ENCODE measurements at regions not wholly inside any gene's neighbourhood (a gene's known extent, or its start where the extent isn't known, plus 50 kb on each side); places are given as distances from the start of the nearest gene placed in this dataset.

- Histone ChIP-seq H3K27me3 (ENCODE audit: control insufficient read depth, insufficient read depth, low read length) (peaks cover 2% of the 10 kb centered on the region), H3K36me3 (ENCODE audit: insufficient read depth, low read length) (no peaks in the 10 kb centered on the region), H3K4me2 (ENCODE audit: low read length) (no peak overlapping the region), H3K9me3 (replicated peaks; ENCODE audit: low read length) (no peaks in the 10 kb centered on the region), H3K9ac (ENCODE audit: low read depth, low read length) (no peak overlapping the region), H3K4me3 (ENCODE audit: low read length) (no peak overlapping the region), H3K4me1 (ENCODE audit: control insufficient read depth, insufficient read depth, low read length) (no peaks in the 10 kb centered on the region)
Measured at GRCh38 chr5:168186289-168187074, 105.0 kb upstream of the WWC1 start.

GRCh38 chr5:168187614-168188013 is 103.8 kb upstream of the WWC1 start:
- no peaks in the 10 kb centered on the region for H3K36me3 ChIP-seq (ENCODE audit: insufficient read depth, low read length)
- H3K4me3 ChIP-seq (ENCODE audit: low read length), result no peak overlapping the region
- H3K9me3 ChIP-seq (replicated peaks; ENCODE audit: low read length), result no peaks in the 10 kb centered on the region
- no peaks in the 10 kb centered on the region for H3K4me1 ChIP-seq (ENCODE audit: control insufficient read depth, insufficient read depth, low read length)
- no peak overlapping the region for H3K9ac ChIP-seq (ENCODE audit: low read depth, low read length)
- no peak overlapping the region for H3K4me2 ChIP-seq (ENCODE audit: low read length)
- peaks cover 2% of the 10 kb centered on the region for H3K27me3 ChIP-seq (ENCODE audit: control insufficient read depth, insufficient read depth, low read length)

GRCh38 chr5:168188182-168188581 is 103.3 kb upstream of the WWC1 start:
- Histone ChIP-seq H3K27me3 (ENCODE audit: control insufficient read depth, insufficient read depth, low read length) (peaks cover 2% of the 10 kb centered on the region), H3K4me3 (ENCODE audit: low read length) (no peak overlapping the region), H3K9me3 (replicated peaks; ENCODE audit: low read length) (no peaks in the 10 kb centered on the region), H3K4me2 (ENCODE audit: low read length) (no peak overlapping the region), H3K9ac (ENCODE audit: low read depth, low read length) (no peak overlapping the region), H3K4me1 (ENCODE audit: control insufficient read depth, insufficient read depth, low read length) (no peaks in the 10 kb centered on the region), H3K36me3 (ENCODE audit: insufficient read depth, low read length) (no peaks in the 10 kb centered on the region)

GRCh38 chr5:168192120-168192519 is 99.3 kb upstream of the WWC1 start:
- no peaks in the 10 kb centered on the region for H3K4me1 ChIP-seq (ENCODE audit: control insufficient read depth, insufficient read depth, low read length)
- H3K36me3 ChIP-seq (ENCODE audit: insufficient read depth, low read length), result no peaks in the 10 kb centered on the region
- no peaks in the 10 kb centered on the region for H3K9me3 ChIP-seq (replicated peaks; ENCODE audit: low read length)
- no peak overlapping the region for H3K4me2 ChIP-seq (ENCODE audit: low read length)
- H3K4me3 ChIP-seq (ENCODE audit: low read length), result no peak overlapping the region
- H3K9ac ChIP-seq (ENCODE audit: low read depth, low read length), result no peak overlapping the region
- no peaks in the 10 kb centered on the region for H3K27me3 ChIP-seq (ENCODE audit: control insufficient read depth, insufficient read depth, low read length)

GRCh38 chr5:168193493-168194250 is 97.8 kb upstream of the WWC1 start:
- H3K4me3 ChIP-seq (ENCODE audit: low read length), result no peak overlapping the region
- no peaks in the 10 kb centered on the region for H3K36me3 ChIP-seq (ENCODE audit: insufficient read depth, low read length)
- H3K4me1 ChIP-seq (ENCODE audit: control insufficient read depth, insufficient read depth, low read length), result no peaks in the 10 kb centered on the region

GRCh38 chr5:168195110-168195509 is 96.3 kb upstream of the WWC1 start:
- Histone ChIP-seq H3K4me1 (ENCODE audit: control insufficient read depth, insufficient read depth, low read length) (no peaks in the 10 kb centered on the region), H3K27me3 (ENCODE audit: control insufficient read depth, insufficient read depth, low read length) (no peaks in the 10 kb centered on the region), H3K4me2 (ENCODE audit: low read length) (no peak overlapping the region), H3K4me3 (ENCODE audit: low read length) (no peak overlapping the region), H3K36me3 (ENCODE audit: insufficient read depth, low read length) (no peaks in the 10 kb centered on the region), H3K9me3 (replicated peaks; ENCODE audit: low read length) (no peaks in the 10 kb centered on the region), H3K9ac (ENCODE audit: low read depth, low read length) (no peak overlapping the region)

More at GRCh38 chr5:168193493-168194250, 97.8 kb upstream of the WWC1 start:
- H3K4me2 ChIP-seq (ENCODE audit: low read length), result no peak overlapping the region
- H3K9ac ChIP-seq (ENCODE audit: low read depth, low read length), result no peak overlapping the region
- H3K27me3 ChIP-seq (ENCODE audit: control insufficient read depth, insufficient read depth, low read length), result no peaks in the 10 kb centered on the region
- H3K9me3 ChIP-seq (replicated peaks; ENCODE audit: low read length), result no peaks in the 10 kb centered on the region

- no peaks in the 10 kb centered on the region for H3K36me3 ChIP-seq (ENCODE audit: insufficient read depth, low read length)
- no peak overlapping the region for H3K4me2 ChIP-seq (ENCODE audit: low read length)
- no peak overlapping the region for H3K4me3 ChIP-seq (ENCODE audit: low read length)
- no peaks in the 10 kb centered on the region for H3K4me1 ChIP-seq (ENCODE audit: control insufficient read depth, insufficient read depth, low read length)
- no peak overlapping the region for H3K9ac ChIP-seq (ENCODE audit: low read depth, low read length)
- no peaks in the 10 kb centered on the region for H3K9me3 ChIP-seq (replicated peaks; ENCODE audit: low read length)
- H3K27me3 ChIP-seq (ENCODE audit: control insufficient read depth, insufficient read depth, low read length), result no peaks in the 10 kb centered on the region
Measured at GRCh38 chr5:168198359-168198758, 93.1 kb upstream of the WWC1 start.

GRCh38 chr5:168202996-168203395 is 88.4 kb upstream of the WWC1 start:
- Histone ChIP-seq H3K36me3 (ENCODE audit: insufficient read depth, low read length) (no peaks in the 10 kb centered on the region), H3K4me1 (ENCODE audit: control insufficient read depth, insufficient read depth, low read length) (no peaks in the 10 kb centered on the region), H3K9me3 (replicated peaks; ENCODE audit: low read length) (no peaks in the 10 kb centered on the region), H3K27me3 (ENCODE audit: control insufficient read depth, insufficient read depth, low read length) (no peaks in the 10 kb centered on the region), H3K4me2 (ENCODE audit: low read length) (no peak overlapping the region), H3K9ac (ENCODE audit: low read depth, low read length) (no peak overlapping the region), H3K4me3 (ENCODE audit: low read length) (no peak overlapping the region)

GRCh38 chr5:168204165-168204564 is 87.3 kb upstream of the WWC1 start:
- Histone ChIP-seq H3K9me3 (replicated peaks; ENCODE audit: low read length) (no peaks in the 10 kb centered on the region), H3K4me1 (ENCODE audit: control insufficient read depth, insufficient read depth, low read length) (no peaks in the 10 kb centered on the region), H3K36me3 (ENCODE audit: insufficient read depth, low read length) (no peaks in the 10 kb centered on the region), H3K4me2 (ENCODE audit: low read length) (no peak overlapping the region), H3K9ac (ENCODE audit: low read depth, low read length) (no peak overlapping the region), H3K27me3 (ENCODE audit: control insufficient read depth, insufficient read depth, low read length) (no peaks in the 10 kb centered on the region), H3K4me3 (ENCODE audit: low read length) (no peak overlapping the region)

- H3K36me3 ChIP-seq (ENCODE audit: insufficient read depth, low read length), result no peaks in the 10 kb centered on the region
- H3K4me2 ChIP-seq (ENCODE audit: low read length), result no peak overlapping the region
- no peak overlapping the region for H3K9ac ChIP-seq (ENCODE audit: low read depth, low read length)
- H3K27me3 ChIP-seq (ENCODE audit: control insufficient read depth, insufficient read depth, low read length), result no peaks in the 10 kb centered on the region
- H3K9me3 ChIP-seq (replicated peaks; ENCODE audit: low read length), result no peaks in the 10 kb centered on the region
- H3K4me3 ChIP-seq (ENCODE audit: low read length), result no peak overlapping the region
- no peaks in the 10 kb centered on the region for H3K4me1 ChIP-seq (ENCODE audit: control insufficient read depth, insufficient read depth, low read length)
Measured at GRCh38 chr5:168207450-168208029, 83.9 kb upstream of the WWC1 start.

- Histone ChIP-seq H3K9ac (ENCODE audit: low read depth, low read length) (no peak overlapping the region), H3K4me2 (ENCODE audit: low read length) (no peak overlapping the region), H3K36me3 (ENCODE audit: insufficient read depth, low read length) (no peaks in the 10 kb centered on the region), H3K4me3 (ENCODE audit: low read length) (no peak overlapping the region), H3K4me1 (ENCODE audit: control insufficient read depth, insufficient read depth, low read length) (no peaks in the 10 kb centered on the region), H3K9me3 (replicated peaks; ENCODE audit: low read length) (no peaks in the 10 kb centered on the region), H3K27me3 (ENCODE audit: control insufficient read depth, insufficient read depth, low read length) (peaks cover 3% of the 10 kb centered on the region)
Measured at GRCh38 chr5:168209244-168209995, 82.0 kb upstream of the WWC1 start.
